Tibial nerve (tissue), 4 donors: ENCODE measurements at regions not wholly inside any gene's neighbourhood (a gene's known extent, or its start where the extent isn't known, plus 50 kb on each side); places are given as distances from the start of the nearest gene placed in this dataset.

Source experiments
- DNase-seq, 2 donors: peaks; one replicate each; pipeline ENCODE4 v3.0.0-alpha.2; 2019; ENCODE audit warnings: low spot score in 2 of 2
- H3K27ac ChIP-seq, 4 donors: fragments of 200-600 bp; sonication (generic) in 3 of 4; one replicate each; pipeline ENCODE4 v1.5.1; 2017 to 2019; ENCODE audit warnings: mild to moderate bottlenecking in 1 of 4
- H3K27me3 ChIP-seq, 2 donors: fragments of 200-600 bp; sonication (generic) in 1 of 2; one replicate each; pipeline versions ENCODE4 v1.5.1 to v1.6.0; 2017 to 2019
- H3K36me3 ChIP-seq, 3 donors: fragments of 200-600 bp; sonication (generic); one replicate each; pipeline ENCODE4 v1.5.1; 2018 to 2019
- H3K4me1 ChIP-seq, 4 donors: fragments of 200-600 bp; sonication (generic) in 3 of 4; one replicate each; pipeline ENCODE4 v1.5.1; 2017 to 2019
- H3K4me3 ChIP-seq, 4 donors: fragments of 200-600 bp; sonication (generic) in 3 of 4; one replicate each; pipeline ENCODE4 v1.5.1; 2017 to 2019; ENCODE audit warnings: mild to moderate bottlenecking in 1 of 4, moderate library complexity in 1 of 4
- H3K9me3 ChIP-seq, 4 donors: fragments of 200-600 bp; sonication (generic) in 3 of 4; one replicate each; pipeline ENCODE4 v1.5.1; 2017 to 2019
- CTCF ChIP-seq, 5 experiments: fragments of 200-600 bp in 3 of 5; fragments of 450-650 bp in 2 of 5; sonication (generic) in 3 of 5; IDR thresholded peaks; one replicate each; pipeline ENCODE4 v1.5.1; 2016 to 2019; ENCODE audit warnings: antibody characterized with exemption in 5 of 5, mild to moderate bottlenecking in 3 of 5, moderate library complexity in 2 of 5
- EP300 ChIP-seq, 2 donors: sonication (generic); formaldehyde crosslinking; IDR thresholded peaks; one replicate each; pipeline ENCODE4 v1.6.1; 2017; ENCODE audit warnings: antibody characterized with exemption in 2 of 2, mild to moderate bottlenecking in 1 of 2
- POLR2A ChIP-seq, 2 donors: fragments of 450-650 bp; IDR thresholded peaks; one replicate each; pipeline ENCODE4 v1.6.1; 2017; ENCODE audit warnings: antibody characterized with exemption in 2 of 2, mild to moderate bottlenecking in 2 of 2, moderate library complexity in 2 of 2
- WGBS, 2 donors: methylation state at CpG; one replicate each; pipeline ENCODE4 v1.1.5; 2018; 5-methylcytosine and 5-hydroxymethylcytosine counted together

DNA sequence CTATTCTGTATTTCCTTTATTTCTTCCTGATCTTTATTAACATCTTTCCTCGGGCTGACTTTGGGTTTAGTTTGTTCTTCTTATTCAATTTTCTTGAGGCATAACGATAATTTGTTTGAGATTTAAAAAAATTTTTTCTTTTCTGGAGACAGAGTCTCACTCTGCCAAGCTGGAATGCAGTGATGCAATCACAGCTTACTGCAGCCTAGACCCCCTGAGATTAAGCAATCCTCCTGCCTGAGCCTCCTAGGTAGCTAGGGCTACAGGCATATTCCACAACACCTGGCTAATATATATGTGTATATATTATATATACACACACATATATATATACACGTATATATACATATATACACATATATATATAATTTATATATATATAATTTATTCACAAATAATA, 540.2 kb downstream of the NXPH1 start:
- 57 to 77% methylated on average over 3 of the region's 3 CpGs for WGBS, 2 donors
- Histone ChIP-seq H3K4me1 (no peaks in the 10 kb centered on the region), H3K4me3 (no peak overlapping the region), H3K27me3 (no peaks in the 10 kb centered on the region), H3K36me3 (no peaks in the 10 kb centered on the region), H3K27ac (no peak overlapping the region), H3K9me3 (peaks cover 0 to 5% (median 0%) of the 10 kb centered on the region in 4 donors)
- no peak for TF ChIP-seq CTCF (IDR thresholded peaks at IDR 0.05)
- TF ChIP-seq POLR2A (IDR thresholded peaks at IDR 0.05) = no peak
- no peak for TF ChIP-seq EP300 (IDR thresholded peaks at IDR 0.05)
- no peak for DNase-seq

DNA sequence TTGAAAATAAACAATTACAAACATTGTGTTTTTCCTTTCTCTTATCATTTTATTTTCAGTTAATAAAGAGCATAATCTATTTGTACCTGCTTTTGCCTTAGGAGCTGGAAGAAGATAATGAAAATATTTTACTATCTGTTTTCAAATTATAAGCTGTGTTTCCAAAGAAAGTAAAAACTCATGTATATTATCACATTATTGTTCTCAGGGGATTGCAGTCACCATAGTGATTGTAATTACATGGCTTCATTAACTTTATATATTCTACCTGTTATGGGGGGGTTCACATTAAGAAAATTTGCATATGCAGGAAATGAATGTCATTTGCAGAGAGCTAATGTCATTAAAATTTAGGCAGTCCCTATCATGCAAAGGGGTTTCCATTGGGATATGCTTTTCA, 542.3 kb downstream of the NXPH1 start:
- TF ChIP-seq EP300 (IDR thresholded peaks at IDR 0.05) = no peak
- TF ChIP-seq POLR2A (IDR thresholded peaks at IDR 0.05) = no peak
- no peak for TF ChIP-seq CTCF (IDR thresholded peaks at IDR 0.05)
- DNase-seq = no peak
- no peaks in the 10 kb centered on the region for H3K27me3 ChIP-seq
- H3K9me3 ChIP-seq = peaks cover 0 to 5% (median 0%) of the 10 kb centered on the region in 4 donors
- no peak overlapping the region for H3K27ac ChIP-seq
- no peaks in the 10 kb centered on the region for H3K4me1 ChIP-seq
- no peaks in the 10 kb centered on the region for H3K36me3 ChIP-seq
- H3K4me3 ChIP-seq = no peak overlapping the region

GRCh38 chr7:8982338-8982992, 549.1 kb downstream of the NXPH1 start:
- Histone ChIP-seq H3K4me1 (no peaks in the 10 kb centered on the region), H3K27me3 (no peaks in the 10 kb centered on the region), H3K36me3 (no peaks in the 10 kb centered on the region), H3K9me3 (no peaks in the 10 kb centered on the region), H3K27ac (no peak overlapping the region), H3K4me3 (no peak overlapping the region)
- 77 to 79% methylated on average over 2 of the region's 2 CpGs for WGBS, 2 donors
- TF ChIP-seq EP300 (IDR thresholded peaks at IDR 0.05) = no peak
- no peak for TF ChIP-seq CTCF (IDR thresholded peaks at IDR 0.05)
- no peak for TF ChIP-seq POLR2A (IDR thresholded peaks at IDR 0.05)
- no peak for DNase-seq

DNA sequence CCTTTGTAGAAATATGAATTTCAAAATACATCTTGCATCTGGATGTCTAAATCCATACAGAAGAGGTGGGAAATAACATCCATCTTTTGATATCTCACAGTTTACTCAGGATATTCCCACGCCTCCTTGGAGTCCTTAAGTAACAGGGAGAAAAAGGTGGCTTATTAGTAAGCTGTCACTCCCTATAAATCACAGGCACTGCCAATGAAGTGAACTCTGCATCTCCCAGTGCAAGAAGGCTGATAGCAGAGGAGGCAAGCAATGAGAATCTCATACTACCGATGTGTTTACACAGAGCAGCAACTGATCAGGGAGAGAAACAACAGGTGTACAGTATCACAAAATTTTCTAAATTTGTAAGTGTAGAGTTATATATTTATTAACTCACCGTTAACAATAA, 551.8 kb downstream of the NXPH1 start:
- Histone ChIP-seq H3K27me3 (no peaks in the 10 kb centered on the region), H3K27ac (no peak overlapping the region)

DNA sequence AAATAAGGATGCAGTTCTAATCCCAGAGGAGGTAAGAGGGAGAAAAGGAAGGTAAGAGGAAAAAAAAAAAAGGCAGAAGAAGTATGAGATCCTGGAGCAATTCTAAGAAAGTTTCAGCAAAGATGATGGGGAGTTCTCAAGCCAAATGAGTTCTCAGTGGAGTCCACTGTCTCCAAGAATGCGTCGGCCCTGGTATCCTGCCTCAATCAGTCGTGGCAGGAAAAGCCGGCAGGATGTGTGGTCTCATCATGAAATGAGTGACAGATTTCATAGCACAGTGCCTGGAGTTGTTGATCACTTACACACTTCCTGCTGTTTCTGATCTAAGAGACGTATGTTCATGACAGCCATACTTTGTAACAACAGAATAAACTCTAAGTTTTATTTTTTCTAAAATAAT, 554.9 kb downstream of the NXPH1 start:
- H3K4me1 ChIP-seq = no peaks in the 10 kb centered on the region
- no peaks in the 10 kb centered on the region for H3K27me3 ChIP-seq
- no peak overlapping the region for H3K27ac ChIP-seq
- no peak for TF ChIP-seq EP300 (IDR thresholded peaks at IDR 0.05)
- no peak for TF ChIP-seq CTCF (IDR thresholded peaks at IDR 0.05)
- TF ChIP-seq POLR2A (IDR thresholded peaks at IDR 0.05) = no peak
- H3K36me3 ChIP-seq = no peaks in the 10 kb centered on the region
- H3K9me3 ChIP-seq = no peaks in the 10 kb centered on the region
- no peak overlapping the region for H3K4me3 ChIP-seq
- no peak for DNase-seq
- 48 to 56% methylated on average over 5 of the region's 5 CpGs for WGBS, 2 donors

More for the DNA sequence above, 551.8 kb downstream of the NXPH1 start:
- TF ChIP-seq POLR2A (IDR thresholded peaks at IDR 0.05) (no peak), CTCF (IDR thresholded peaks at IDR 0.05) (no peak), EP300 (IDR thresholded peaks at IDR 0.05) (no peak)
- no peak overlapping the region for H3K4me3 ChIP-seq
- no peaks in the 10 kb centered on the region for H3K9me3 ChIP-seq
- DNase-seq = no peak
- WGBS, 2 donors = 72 to 87% methylated on average over 3 of the region's 3 CpGs
- no peaks in the 10 kb centered on the region for H3K4me1 ChIP-seq
- H3K36me3 ChIP-seq = no peaks in the 10 kb centered on the region
